Right cardiac atrium (tissue), 5 donors: ENCODE measurements at regions not wholly inside any gene's neighbourhood (a gene's known extent, or its start where the extent isn't known, plus 50 kb on each side); places are given as distances from the start of the nearest gene placed in this dataset.

Experiments used
- ATAC-seq, 2 donors: fragments of 200-7000 bp; cut with Tn5 transposase; one replicate each; pipeline versions ENCODE4 v1.8.0 to v1.9.1; 2020; ENCODE audit warnings: moderate library complexity in 2 of 2, mild to moderate bottlenecking in 1 of 2
- DNase-seq, 3 donors: peaks; one replicate each; pipeline ENCODE4 v3.0.0-alpha.2; 2020
- H3K27ac ChIP-seq: one replicate; pipeline ENCODE4 v1.5.1; 2013; ENCODE audit warnings: mild to moderate bottlenecking, low read length, control low read depth, moderate library complexity
- H3K27me3 ChIP-seq: one replicate; pipeline ENCODE4 v1.6.1; 2013; ENCODE audit not compliant: control insufficient read depth, insufficient read depth
- H3K4me1 ChIP-seq: one replicate; pipeline ENCODE4 v1.6.1; 2013; ENCODE audit warnings: low read length; ENCODE audit not compliant: control insufficient read depth, insufficient read depth
- H3K4me3 ChIP-seq: one replicate; pipeline ENCODE4 v1.5.1; 2013; ENCODE audit warnings: low read length, control low read depth
- H3K9me3 ChIP-seq: one replicate; pipeline ENCODE4 v1.6.1; 2013; ENCODE audit warnings: low read length; ENCODE audit not compliant: control insufficient read depth
- WGBS: extraction: QIAGEN DNeasy Blood & Tissue Kit; methylation state at CpG from one replicate; pipeline ENCODE4 v1.1.7; 2013; 5-methylcytosine and 5-hydroxymethylcytosine counted together
- intact Hi-C, 4 donors: fragments of 100-400 bp; cut with DNase I; formaldehyde crosslinking; loops; one replicate each; pipeline versions ENCODE4 v1.11.0 to v1.14.0; 2022 to 2023
- donor health status: healthy with polysubstance abuse.
- donor health status: DM: no; HTN: yes; CAD: no.
- donor health status: DM: no; HTN: no; CAD: no.
- donor health status: DM: no; HTN: yes; CAD: no; lungs with severe emphysema.
- donor health status: DM: yes; HTN: yes; CAD: no.

- Histone ChIP-seq H3K9me3 (no peaks in the 10 kb centered on the region), H3K4me1 (no peaks in the 10 kb centered on the region), H3K27ac (no peak overlapping the region), H3K27me3 (no peaks in the 10 kb centered on the region), H3K4me3 (no peak overlapping the region)
- ATAC-seq, result no peak
- no peak for DNase-seq
- 49% methylated on average over 2 of the region's 2 CpGs for WGBS
- intact Hi-C loops, result no loop called here
These were observed 1132.4 kb downstream of the RAPGEF2 start for GRCh38 chr4:160235285-160235684.

- H3K4me3 ChIP-seq, result no peak overlapping the region
- no peaks in the 10 kb centered on the region for H3K27me3 ChIP-seq
- no peak overlapping the region for H3K27ac ChIP-seq
- H3K4me1 ChIP-seq, result no peaks in the 10 kb centered on the region
- ATAC-seq (no peak), DNase-seq (no peak)
- no peaks in the 10 kb centered on the region for H3K9me3 ChIP-seq
- intact Hi-C loops, result no loop called here
These were observed 1132.9 kb downstream of the RAPGEF2 start for GRCh38 chr4:160235771-160236170.

- WGBS, result 78% methylated on average over 1 of the region's 1 CpG
- H3K4me3 ChIP-seq, result no peak overlapping the region
- intact Hi-C loops, result no loop called here
- no peaks in the 10 kb centered on the region for H3K27me3 ChIP-seq
- H3K9me3 ChIP-seq, result no peaks in the 10 kb centered on the region
- no peak for DNase-seq
- H3K4me1 ChIP-seq, result no peaks in the 10 kb centered on the region
- no peak overlapping the region for H3K27ac ChIP-seq
- no peak for ATAC-seq
These were observed 1135.9 kb downstream of the RAPGEF2 start for GRCh38 chr4:160238790-160239189.

GRCh38 chr4:160247091-160247656, 1144.3 kb downstream of the RAPGEF2 start:
- ATAC-seq, result no peak
- H3K27ac ChIP-seq, result no peak overlapping the region
- DNase-seq, result peak in 1 of 3 donors; percentile 9
- H3K9me3 ChIP-seq, result no peaks in the 10 kb centered on the region
- no peaks in the 10 kb centered on the region for H3K4me1 ChIP-seq
- H3K27me3 ChIP-seq, result no peaks in the 10 kb centered on the region
- H3K4me3 ChIP-seq, result no peak overlapping the region
- intact Hi-C loops, result no loop called here
- 85% methylated on average over 7 of the region's 7 CpGs for WGBS

- 54% methylated on average over 3 of the region's 3 CpGs for WGBS
These were observed 1148.8 kb downstream of the RAPGEF2 start for GRCh38 chr4:160251522-160252170.

GRCh38 chr4:160257318-160257717, 1154.4 kb downstream of the RAPGEF2 start:
- intact Hi-C loops, result no loop called here
- 79% methylated on average over 2 of the region's 2 CpGs for WGBS

More at GRCh38 chr4:160251522-160252170, 1148.8 kb downstream of the RAPGEF2 start:
- Histone ChIP-seq H3K4me3 (no peak overlapping the region), H3K27me3 (no peaks in the 10 kb centered on the region), H3K9me3 (no peaks in the 10 kb centered on the region), H3K4me1 (no peaks in the 10 kb centered on the region), H3K27ac (no peak overlapping the region)
- DNase-seq, result no peak
- intact Hi-C loops, result no loop called here
- no peak for ATAC-seq

GRCh38 chr4:160265014-160265413, 1162.1 kb downstream of the RAPGEF2 start:
- WGBS, result 44% methylated on average over 1 of the region's 1 CpG
- intact Hi-C loops, result no loop called here
- ATAC-seq, result no peak

More at GRCh38 chr4:160257318-160257717, 1154.4 kb downstream of the RAPGEF2 start:
- ATAC-seq, result no peak
- DNase-seq, result no peak
- H3K9me3 ChIP-seq, result no peaks in the 10 kb centered on the region
- no peak overlapping the region for H3K4me3 ChIP-seq
- H3K4me1 ChIP-seq, result no peaks in the 10 kb centered on the region
- H3K27ac ChIP-seq, result no peak overlapping the region
- no peaks in the 10 kb centered on the region for H3K27me3 ChIP-seq

GRCh38 chr4:160265836-160266235, 1163.0 kb downstream of the RAPGEF2 start:
- 65% methylated on average over 2 of the region's 2 CpGs for WGBS
- no peak overlapping the region for H3K27ac ChIP-seq
- no peak for ATAC-seq

More at GRCh38 chr4:160265014-160265413, 1162.1 kb downstream of the RAPGEF2 start:
- H3K9me3 ChIP-seq, result no peaks in the 10 kb centered on the region
- H3K27ac ChIP-seq, result no peak overlapping the region
- H3K4me1 ChIP-seq, result no peaks in the 10 kb centered on the region
- no peaks in the 10 kb centered on the region for H3K27me3 ChIP-seq
- DNase-seq, result no peak
- no peak overlapping the region for H3K4me3 ChIP-seq

GRCh38 chr4:160276785-160277325, 1174.0 kb downstream of the RAPGEF2 start:
- ATAC-seq (no peak), DNase-seq (peak in 1 of 3 donors; percentile 26)
- H3K27ac ChIP-seq, result no peak overlapping the region
- WGBS, result 52% methylated on average over 3 of the region's 3 CpGs
- H3K27me3 ChIP-seq, result no peaks in the 10 kb centered on the region
- no peak overlapping the region for H3K4me3 ChIP-seq
- intact Hi-C loops, result no loop called here
- no peaks in the 10 kb centered on the region for H3K4me1 ChIP-seq
- no peaks in the 10 kb centered on the region for H3K9me3 ChIP-seq

More at GRCh38 chr4:160265836-160266235, 1163.0 kb downstream of the RAPGEF2 start:
- intact Hi-C loops, result no loop called here
- H3K4me1 ChIP-seq, result no peaks in the 10 kb centered on the region
- no peaks in the 10 kb centered on the region for H3K27me3 ChIP-seq
- H3K9me3 ChIP-seq, result no peaks in the 10 kb centered on the region
- DNase-seq, result no peak
- H3K4me3 ChIP-seq, result no peak overlapping the region

- Histone ChIP-seq H3K27me3 (no peaks in the 10 kb centered on the region), H3K4me3 (no peak overlapping the region), H3K9me3 (no peaks in the 10 kb centered on the region), H3K27ac (no peak overlapping the region), H3K4me1 (no peaks in the 10 kb centered on the region)
- WGBS, result 47% methylated on average over 1 of the region's 1 CpG
- intact Hi-C loops, result no loop called here
- DNase-seq (no peak), ATAC-seq (no peak)
These were observed 1180.2 kb downstream of the RAPGEF2 start for GRCh38 chr4:160283081-160283480.

GRCh38 chr4:160284516-160284915, 1181.6 kb downstream of the RAPGEF2 start:
- intact Hi-C loops, result no loop called here

More at GRCh38 chr4:160284516-160284915, 1181.6 kb downstream of the RAPGEF2 start:
- no peaks in the 10 kb centered on the region for H3K9me3 ChIP-seq
- no peak for DNase-seq
- no peak overlapping the region for H3K4me3 ChIP-seq
- H3K27ac ChIP-seq, result no peak overlapping the region
- WGBS, result 91% methylated on average over 1 of the region's 1 CpG
- no peaks in the 10 kb centered on the region for H3K4me1 ChIP-seq
- H3K27me3 ChIP-seq, result no peaks in the 10 kb centered on the region
- no peak for ATAC-seq
